ENCODE measurements at regions not wholly inside any gene's neighbourhood (a gene's known extent, or its start where the extent isn't known, plus 50 kb on each side); places are given as distances from the start of the nearest gene placed in this dataset.
"Not testable (repeated sequence)": the region's sequence is repeated elsewhere in the genome, so short reads cannot be mapped to it uniquely, and the experiment has no call there.

DNA sequence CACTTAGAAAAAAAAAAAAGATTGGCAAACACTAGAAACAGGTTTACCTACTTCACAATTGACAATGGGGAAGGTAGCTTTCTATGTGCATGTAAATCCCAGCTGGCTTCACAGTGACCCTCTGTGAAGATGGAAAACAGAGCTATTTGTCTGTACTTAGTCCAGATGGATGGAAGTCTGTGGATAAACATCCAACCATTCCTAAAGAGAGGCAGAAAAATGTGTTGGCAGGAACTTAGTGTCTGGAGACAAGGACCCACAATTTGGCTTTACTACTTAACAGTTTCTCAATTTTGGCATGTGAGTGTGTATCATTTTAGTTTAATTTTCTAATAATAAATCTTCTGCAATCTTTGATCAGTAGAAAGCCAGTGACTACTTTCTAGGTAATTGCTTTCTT is 154.4 kb downstream of the RAD51AP2 start:
- DNase-seq (ENCODE audit: low spot score): no peak

DNA sequence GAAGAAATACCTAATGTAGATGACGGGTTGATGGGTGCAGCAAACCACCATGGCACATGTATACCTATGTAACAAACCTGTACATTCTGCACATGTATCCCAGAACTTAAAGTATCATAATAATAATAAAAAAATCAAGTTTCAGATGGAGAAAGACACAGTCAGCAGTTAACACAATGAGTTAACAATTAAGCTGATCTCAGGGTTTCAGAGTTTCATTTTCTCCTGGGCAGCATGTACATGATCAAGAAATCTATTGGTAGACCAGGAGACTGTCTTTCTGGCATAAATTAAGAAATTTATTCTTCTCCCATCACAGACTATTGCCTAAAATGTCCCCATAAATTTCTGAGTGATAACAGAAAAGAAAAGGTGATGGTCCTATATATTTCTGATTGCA is 155.3 kb downstream of the RAD51AP2 start:
- no peak for DNase-seq (ENCODE audit: low spot score)

DNA sequence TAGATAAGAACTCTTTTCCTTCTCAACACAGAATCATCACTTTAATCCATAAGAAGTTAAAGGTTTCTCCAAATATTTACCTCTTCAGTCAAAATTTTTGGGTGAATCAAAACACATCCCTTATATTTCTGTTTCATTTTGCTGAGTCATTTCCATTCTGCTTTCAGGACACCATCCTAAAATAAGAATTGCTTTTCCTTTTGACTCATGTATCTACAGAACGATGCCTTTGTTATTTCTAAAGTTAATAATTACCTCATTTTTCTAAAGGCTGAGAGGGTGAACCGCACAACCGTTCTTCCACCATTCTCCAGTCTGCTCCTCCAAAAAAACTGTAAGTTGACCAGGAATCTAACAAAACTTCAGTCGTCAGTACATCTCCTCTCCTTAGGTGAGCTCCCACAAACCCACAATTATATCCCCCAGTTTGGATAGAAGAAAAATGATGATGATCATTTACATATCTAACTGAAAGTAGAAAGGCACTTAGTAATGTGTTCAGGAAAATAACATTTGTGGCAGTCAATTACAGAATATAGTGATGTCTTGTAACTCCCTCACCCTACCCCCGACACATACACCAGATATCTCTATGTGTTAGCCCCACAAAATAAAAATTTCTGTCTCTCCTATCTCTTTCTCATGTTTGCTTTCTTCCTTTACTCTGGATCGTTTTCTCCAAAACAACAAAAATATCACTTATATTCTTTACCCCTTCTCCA is 162.5 kb downstream of the RAD51AP2 start:
- DNase-seq (ENCODE audit: low spot score): no peak

DNA sequence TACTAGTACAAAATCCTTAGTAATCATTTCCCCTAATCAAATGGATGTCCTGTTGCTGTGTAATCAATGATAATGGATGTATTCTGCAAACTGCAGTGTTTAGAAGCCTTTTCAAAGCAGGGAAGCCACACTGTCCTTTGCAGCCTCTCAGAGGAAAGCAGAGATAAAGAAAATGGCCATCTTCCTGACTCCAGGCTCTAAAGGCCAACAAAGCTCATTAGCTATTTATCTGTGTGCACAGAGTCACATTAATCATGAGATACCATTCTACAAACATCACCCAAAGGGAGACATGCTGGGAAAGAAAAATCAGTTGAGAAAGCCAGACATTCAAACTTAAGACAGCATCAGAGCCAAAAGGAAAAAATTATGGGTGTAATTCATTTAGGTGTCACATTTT is 165.0 kb downstream of the RAD51AP2 start:
- no peak for DNase-seq (ENCODE audit: low spot score)

DNA sequence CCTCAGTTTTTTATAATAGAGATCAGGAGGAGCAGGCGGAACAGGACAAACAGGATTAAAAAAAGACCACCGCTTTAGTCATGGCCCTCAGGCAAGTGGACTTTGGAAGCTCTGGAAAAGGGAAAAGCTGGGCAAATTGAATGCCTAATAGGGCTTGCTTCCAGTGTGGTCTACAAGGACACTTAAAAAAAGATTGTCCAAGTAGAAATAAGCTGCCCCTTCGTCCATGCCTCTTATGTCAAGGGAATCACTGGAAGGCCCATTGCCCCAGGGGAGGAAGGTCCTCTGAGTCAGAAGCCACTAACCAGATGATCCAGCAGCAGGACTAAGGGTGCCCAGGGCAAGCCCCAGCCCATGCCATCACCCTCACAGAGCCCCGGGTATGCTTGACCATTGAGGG is 175.5 kb downstream of the RAD51AP2 start:
- DNase-seq (ENCODE audit: low spot score): not testable (repeated sequence)

DNA sequence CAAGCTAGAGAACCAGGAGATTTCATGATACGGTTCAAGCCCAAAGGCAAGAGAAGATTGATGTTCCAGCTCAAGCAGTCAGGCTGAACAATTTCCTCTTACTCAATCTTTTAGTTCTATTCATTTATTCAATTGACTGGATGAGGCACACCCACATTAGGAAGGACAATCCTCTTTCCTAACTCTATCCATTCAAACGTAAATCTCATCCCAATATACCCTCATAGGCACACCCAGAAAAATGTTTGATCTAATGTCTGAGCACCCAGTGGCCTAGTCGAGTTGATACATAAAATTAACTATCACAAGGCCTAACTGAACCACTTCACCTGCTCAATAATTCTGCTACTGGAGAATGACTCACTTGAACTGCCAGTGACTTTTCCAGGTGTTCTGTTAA is 180.7 kb downstream of the RAD51AP2 start:
- no peak for DNase-seq (ENCODE audit: low spot score)

DNA sequence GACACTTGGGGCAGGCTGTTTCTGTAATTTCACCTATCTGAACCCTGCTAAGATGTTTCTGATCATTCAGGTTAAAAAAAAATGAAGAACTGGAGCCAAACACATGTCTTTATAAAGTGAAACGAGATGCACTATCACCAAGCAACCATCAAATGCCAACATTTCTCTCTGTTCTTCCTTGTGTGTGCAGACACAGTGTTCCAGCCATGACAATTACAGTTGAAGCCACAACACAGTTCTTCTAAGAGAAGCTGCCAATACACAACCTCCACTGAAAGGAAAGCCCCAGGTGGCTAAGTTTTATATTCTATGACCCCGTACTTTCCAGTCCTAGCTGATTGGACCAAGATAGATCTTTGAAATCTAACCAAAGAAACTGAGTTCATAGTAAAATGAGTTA is 181.8 kb downstream of the RAD51AP2 start:
- no peak for DNase-seq (ENCODE audit: low spot score)

DNA sequence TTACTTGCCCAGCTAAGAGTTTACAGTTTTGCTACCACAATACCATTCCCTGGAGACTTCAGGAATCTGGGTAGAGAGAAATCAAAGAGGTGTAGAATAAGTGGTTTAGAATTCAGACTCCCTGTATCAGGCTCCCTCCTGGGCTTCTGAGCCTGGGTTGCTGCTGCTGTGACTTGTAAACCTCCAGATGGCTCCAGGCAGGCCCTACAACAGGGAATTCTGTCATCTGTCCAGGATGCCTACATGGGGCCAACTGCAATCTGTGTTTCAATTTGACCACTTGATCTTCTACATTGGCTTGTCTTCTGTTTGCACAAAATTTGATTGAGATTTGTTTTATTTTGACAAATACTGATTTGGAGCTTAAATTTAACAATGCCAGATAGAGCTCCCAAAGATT is 183.9 kb downstream of the RAD51AP2 start:
- no peak for DNase-seq (ENCODE audit: low spot score)

DNA sequence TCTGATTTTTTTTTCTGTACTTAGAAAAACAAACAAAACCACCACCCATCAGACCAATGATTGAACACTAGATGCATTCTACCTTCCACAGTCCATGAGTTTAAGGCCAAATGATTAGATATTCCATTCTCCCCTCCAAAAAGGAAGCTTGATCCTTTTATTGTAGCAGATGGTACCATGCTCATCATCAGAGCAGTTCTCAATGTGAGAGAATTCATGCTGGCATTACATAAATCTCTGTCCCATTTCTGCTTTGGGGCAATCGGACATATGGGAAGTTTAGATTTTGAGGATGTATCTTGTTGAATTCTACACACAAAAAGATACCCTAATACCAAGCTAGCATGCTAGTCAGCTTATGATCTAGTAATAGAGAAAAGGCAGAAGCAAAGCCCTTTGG is 186.6 kb downstream of the RAD51AP2 start:
- no peak for DNase-seq (ENCODE audit: low spot score)

DNA sequence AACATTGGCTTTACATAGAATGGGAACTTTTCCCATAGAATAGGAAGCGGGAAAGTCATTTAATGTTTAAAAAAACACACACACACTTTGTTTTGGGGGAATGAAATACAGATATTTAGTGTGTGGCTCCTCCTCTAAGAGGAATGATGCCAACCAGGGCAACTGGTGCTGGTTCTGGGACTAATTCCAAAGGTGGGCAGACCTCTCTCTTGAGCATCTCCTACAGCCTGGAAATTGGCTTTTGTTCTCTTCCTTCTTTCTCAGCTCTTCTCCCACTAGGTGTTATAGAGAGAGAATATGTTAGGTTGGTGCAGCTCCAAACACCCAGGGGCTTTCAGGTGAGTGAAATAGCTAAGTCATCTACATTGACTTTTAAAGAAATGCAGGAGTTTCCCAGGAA is 190.1 kb downstream of the RAD51AP2 start:
- DNase-seq (ENCODE audit: low spot score): no peak

DNA sequence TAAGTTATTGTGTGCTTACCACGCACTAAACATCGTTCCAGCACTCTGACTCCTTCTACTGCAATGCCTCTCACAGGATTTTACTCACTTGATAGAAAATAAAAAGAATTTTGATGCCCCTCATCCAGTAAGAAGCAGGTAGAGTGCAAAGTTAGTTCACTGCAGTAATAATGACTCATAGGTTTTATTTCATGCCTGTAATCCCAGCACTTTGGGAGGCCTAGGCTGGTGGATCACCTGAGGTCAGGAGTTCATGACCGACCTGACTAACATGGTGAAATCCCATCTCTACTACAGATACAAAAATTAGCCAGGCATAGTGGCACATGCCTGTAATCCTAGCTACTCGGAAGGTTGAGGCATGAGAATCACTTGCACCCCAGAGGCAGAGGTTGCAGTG is 190.6 kb downstream of the RAD51AP2 start:
- DNase-seq (ENCODE audit: low spot score): no peak

DNA sequence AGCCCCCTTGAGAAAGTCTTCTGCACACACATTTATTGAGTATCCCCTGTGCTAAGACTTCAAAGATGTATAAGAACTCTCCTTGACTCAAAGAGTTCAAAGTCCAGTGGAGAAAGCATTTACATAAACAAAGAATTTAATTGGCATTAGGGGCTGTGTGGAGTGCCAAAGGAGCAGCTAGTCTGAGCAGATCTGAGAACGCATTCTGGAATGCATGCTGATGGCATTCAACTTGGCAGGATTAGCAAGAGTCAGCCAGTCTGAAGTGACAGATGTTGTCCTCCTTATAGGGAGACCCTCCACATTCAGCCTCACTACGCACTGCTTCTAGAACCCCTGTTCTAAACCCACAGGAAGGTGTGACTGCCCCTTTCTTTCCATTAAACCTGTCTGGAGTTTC is 191.5 kb downstream of the RAD51AP2 start:
- no peak for DNase-seq (ENCODE audit: low spot score)

DNA sequence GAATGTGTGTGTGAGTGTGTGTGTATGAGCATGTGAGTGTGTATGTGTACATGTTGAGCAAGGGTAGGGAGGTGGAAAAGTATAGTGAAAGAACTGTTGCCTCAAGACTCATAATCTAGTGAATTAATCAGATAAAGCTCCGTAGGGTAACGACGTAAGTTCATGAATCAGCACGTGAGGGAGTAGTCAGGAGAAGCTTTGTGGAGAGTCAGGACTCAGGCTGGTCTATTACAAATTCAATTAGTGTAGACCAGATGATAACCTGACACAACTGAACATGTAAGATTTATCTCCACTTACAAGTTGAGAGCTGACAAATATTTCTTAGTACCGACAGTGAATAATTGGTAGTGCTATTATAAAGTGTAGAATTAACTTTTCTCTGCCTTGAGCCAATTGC is 194.5 kb downstream of the RAD51AP2 start:
- DNase-seq (ENCODE audit: low spot score): no peak

DNA sequence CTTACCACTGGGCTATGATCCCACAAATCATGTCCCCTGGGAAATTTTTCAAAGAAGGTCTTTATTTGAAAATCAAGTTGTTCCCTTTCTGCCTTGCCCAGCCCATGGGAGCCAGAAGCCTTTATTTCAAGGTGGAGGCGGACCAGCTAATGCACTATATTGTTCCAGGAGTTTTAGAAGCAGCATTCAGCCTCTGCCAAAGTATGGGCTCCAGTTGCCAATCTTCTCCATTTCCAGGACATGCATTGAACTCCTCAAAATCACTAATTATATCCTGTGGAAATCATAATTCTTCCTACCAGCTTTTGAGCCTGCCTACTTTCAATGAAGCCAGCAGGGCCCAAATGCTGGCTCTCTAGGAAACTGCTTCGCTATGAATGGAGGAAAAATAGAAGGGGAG is 195.8 kb downstream of the RAD51AP2 start:
- no peak for DNase-seq (ENCODE audit: low spot score)

DNA sequence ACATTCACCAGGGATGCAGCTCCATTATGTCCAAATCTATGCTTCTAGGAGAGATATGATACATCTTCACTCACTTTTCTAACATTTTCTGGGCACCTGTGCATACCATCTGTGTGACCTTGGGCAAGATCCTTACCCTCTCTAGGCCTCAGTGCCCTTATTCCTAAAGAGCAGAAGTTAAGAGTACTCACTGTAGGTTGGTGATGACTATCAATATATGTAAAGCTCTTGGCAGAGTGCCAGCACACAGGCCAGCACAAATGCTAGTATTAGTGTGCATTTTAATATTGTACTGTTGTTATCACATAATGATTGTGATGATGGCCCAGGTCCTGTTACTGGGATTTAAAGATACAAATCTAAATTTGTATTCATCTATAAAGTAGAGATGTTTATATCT is 199.2 kb downstream of the RAD51AP2 start:
- peak; percentile 4 for DNase-seq (ENCODE audit: low spot score)

DNA sequence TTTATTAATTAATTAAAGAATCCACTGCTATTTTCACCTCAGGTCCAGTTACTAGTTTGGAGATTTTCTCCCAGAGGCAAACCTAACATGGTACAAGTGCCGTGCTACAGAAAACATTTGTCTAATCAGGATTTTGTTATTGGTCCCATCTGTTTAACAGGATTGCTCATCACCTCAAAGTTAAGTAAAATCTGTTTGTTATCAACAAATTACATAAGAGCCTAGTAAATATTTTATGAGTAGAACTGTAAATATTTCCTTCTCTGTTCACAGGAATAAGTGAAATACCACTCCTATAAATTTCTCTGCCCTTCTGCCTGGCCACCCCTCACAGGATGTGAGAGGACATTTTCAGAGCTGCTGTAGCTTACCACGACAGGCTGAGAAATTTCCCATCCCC is 200.2 kb downstream of the RAD51AP2 start:
- no peak for DNase-seq (ENCODE audit: low spot score)

DNA sequence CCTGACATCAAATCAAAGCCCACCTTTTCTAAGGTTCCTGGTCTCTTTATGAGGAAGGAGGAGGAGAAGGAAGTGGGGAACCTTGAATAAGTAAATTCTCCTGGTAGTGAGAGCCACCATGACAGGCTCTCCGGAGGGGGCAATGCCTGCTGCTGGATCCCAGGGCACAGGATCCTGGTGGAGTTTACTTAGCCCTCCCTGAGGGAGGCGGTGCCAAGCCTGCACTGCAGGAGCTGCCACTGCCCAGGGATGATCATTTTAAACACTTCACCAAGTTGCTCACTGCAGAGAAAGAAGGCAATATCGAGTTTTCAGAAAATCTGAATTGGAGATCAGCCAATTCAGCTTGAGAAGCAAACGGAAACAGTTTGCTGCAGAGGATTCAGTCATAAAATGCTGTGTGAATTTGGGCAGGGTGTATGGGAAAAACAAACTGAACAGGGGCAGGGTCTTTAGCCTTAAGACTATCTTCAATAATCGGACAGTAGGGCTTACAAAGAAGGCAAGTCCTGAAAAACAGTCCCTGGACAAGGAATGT is 200.7 kb downstream of the RAD51AP2 start:
- no peak for DNase-seq (ENCODE audit: low spot score)

DNA sequence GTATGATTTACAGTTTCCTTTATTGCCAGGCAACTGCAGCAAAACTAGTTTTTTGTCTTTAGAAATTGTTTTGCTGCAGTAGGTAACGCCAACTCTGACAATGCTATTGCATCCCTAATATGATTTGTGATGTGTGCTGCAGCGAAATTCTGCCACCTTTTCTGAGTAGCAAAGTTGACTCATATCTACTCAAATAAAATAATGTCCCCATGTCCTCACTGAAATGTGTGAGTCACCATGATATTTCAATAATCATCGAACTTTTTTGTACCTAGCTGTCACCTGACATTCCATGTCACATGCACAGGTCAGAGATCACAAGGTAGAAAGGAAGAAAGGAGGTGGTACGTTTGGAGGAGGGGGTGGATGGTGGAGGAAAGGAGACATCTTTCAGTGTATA is 205.0 kb downstream of the RAD51AP2 start:
- DNase-seq (ENCODE audit: low spot score): no peak

DNA sequence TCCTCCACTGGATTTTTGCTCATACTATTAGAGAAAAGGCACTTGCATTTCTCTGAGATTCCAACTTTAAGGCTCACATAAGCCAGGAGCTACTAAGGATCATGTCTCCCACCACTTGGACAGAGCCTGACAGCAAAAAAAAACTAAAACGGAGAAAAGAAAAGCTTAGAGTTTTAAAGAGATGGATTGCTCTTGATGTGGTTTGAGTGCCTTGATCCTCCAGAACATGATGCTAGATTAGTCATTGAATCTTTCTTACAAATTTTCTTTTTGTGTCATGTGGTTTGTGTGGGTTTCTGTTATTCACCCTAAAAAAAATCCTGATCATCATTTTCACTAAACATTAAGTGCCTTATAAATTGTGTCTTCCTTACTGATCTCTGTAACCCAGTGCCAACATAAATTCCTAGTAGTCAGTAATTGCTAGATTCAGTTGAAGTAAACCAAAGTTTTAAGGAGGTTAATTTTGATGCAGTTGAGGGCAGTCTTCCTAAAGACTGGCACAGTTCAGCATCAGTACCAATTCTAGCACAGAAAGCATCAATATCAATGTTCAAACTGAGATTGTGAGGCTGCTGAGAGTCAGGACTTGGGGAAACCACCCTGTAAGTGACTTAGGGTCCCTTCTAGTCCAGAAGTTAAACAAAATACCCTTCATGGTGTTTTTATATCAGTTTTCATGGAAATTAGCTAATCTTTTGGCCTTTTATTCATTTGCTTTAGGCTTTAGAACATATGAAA is 206.3 kb downstream of the RAD51AP2 start:
- DNase-seq (ENCODE audit: low spot score): no peak

DNA sequence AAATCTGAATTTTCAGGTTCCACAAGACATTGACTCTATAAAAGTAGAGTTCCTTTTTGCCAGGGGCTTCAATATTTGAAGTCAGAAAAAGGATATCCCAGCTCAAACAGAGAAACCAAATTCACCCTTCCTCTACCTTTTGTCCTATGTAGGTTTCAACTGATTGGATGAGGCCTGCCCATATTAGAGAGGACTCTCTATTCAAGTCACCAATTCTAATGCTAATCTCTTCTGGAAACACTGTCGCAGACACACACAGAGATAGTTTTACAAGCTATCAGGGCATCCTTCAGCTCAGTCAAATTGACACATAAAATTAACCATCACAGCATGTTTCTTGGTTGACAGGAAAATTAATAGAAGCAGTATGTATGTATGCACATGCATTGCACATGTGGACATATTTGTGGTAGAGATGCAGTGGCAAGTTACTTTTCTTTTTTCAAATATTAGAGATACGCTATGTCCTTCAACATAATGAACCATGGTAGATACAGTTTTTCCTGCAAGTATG is 207.1 kb downstream of the RAD51AP2 start:
- no peak for DNase-seq (ENCODE audit: low spot score)

DNA sequence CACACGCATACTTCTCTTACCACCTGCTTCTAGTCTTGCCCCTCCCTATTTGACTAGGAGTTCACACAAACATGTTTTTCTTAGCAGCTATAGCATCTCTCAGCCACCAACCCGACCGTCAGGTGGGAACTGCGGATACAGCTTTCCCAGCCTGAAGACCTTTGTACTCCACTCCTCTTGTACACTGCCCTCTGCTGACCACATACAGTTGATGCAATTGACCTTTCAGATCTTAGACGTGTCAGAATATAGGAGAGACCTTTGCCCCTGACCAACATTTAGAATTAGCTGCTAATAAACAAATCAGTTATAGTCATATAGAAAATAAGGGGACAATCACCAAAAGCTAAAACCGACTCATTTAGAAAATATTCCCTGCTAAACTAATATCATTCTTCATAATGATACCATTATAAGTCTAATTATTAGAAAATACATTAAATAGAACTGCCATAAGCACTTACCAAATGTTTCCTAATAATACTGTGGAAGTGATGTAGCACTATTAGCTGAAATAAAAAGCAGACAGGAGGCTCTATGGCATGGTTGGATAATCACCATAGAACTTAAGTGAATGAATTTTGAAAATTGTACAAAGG is 208.4 kb downstream of the RAD51AP2 start:
- DNase-seq (ENCODE audit: low spot score): peak; percentile 8

DNA sequence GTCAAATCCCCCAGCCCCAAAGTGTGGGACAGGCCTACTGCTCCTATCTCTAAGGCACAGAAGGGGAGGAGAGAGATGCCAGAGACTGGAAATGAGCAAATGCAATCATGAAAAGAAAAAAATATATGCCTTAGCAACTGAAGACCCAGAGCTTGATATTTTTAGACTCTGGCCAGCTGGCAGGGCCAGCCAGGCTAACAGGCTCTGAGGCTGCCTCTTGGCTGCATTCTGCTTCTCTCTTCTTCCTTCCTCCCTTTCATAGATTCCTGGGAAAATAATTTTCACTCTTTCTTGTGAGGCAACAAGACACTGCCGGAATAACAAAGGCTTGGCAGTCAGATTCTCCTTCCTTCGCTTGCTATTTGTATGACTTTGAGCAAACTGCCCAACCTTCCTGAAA is 209.1 kb downstream of the RAD51AP2 start:
- no peak for DNase-seq (ENCODE audit: low spot score)

DNA sequence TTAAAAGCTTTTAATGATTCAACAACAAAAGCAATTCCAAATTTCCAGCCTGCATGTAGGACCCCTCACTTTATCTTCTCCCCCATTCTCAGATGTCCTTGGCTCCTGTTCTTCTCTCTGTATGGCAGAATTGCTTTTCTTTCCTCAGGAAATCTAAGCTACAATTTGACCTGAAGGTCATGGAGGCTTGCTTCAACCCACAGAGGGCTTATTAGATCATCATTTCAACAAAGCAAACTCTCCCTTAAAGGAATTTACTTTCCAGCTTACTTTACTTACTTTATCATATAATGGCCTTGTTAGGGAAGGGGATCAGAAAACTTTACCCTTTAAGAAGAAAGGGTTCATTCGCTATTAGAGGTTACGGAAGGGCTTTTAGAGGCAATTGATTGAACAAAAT is 211.5 kb downstream of the RAD51AP2 start:
- no peak for DNase-seq (ENCODE audit: low spot score)
